ENCODE measurements at regions not wholly inside any gene's neighbourhood (a gene's known extent, or its start where the extent isn't known, plus 50 kb on each side); places are given as distances from the start of the nearest gene placed in this dataset.

DNA sequence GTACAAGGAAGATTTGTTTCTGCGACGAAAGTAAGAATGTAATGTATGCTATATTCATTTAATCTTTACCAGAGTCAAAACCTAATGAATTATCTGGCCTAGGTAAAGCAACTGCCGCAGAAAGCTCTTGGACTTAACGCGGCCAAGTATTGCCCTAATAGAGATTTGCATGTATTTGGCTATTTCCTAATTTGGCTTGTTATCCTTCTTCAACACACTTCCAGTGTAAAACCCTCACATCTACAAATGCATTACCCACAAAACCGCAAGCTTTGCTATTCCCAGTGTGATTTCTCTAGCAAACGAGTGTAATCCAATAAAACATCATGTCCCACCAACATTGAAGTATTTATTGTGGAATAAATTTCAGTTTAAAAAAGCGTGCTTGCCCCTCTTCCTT is 123.8 kb upstream of the LMO4 start:
- DNase-seq (no peak), ATAC-seq (no peak)
- H3K4me3 ChIP-seq, result no peak overlapping the region
- no peak overlapping the region for H3K27ac ChIP-seq
- intact Hi-C loops (cut with DNase I; ENCODE audit: low total_unique reads) (no loop called here), in situ Hi-C loops (cut with MboI; ENCODE audit: low sequenced_read_pairs in 4 of 4) (no loop called here)
- TF ChIP-seq, protein P1, sequence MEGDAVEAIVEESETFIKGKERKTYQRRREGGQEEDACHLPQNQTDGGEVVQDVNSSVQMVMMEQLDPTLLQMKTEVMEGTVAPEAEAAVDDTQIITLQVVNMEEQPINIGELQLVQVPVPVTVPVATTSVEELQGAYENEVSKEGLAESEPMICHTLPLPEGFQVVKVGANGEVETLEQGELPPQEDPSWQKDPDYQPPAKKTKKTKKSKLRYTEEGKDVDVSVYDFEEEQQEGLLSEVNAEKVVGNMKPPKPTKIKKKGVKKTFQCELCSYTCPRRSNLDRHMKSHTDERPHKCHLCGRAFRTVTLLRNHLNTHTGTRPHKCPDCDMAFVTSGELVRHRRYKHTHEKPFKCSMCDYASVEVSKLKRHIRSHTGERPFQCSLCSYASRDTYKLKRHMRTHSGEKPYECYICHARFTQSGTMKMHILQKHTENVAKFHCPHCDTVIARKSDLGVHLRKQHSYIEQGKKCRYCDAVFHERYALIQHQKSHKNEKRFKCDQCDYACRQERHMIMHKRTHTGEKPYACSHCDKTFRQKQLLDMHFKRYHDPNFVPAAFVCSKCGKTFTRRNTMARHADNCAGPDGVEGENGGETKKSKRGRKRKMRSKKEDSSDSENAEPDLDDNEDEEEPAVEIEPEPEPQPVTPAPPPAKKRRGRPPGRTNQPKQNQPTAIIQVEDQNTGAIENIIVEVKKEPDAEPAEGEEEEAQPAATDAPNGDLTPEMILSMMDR (IDR thresholded peaks at IDR 0.05 in 4 of 5, conservative IDR thresholded peaks at IDR 0.05 in 1 of 5), result no peak
- TF ChIP-seq POLR2A (IDR thresholded peaks at IDR 0.05), result no peak
- H3K27me3 ChIP-seq, result no peaks in the 10 kb centered on the region
- no peaks in the 10 kb centered on the region for H3K36me3 ChIP-seq
- H3K4me1 ChIP-seq, result no peaks in the 10 kb centered on the region
- H3K9me3 ChIP-seq, result no peaks in the 10 kb centered on the region

DNA sequence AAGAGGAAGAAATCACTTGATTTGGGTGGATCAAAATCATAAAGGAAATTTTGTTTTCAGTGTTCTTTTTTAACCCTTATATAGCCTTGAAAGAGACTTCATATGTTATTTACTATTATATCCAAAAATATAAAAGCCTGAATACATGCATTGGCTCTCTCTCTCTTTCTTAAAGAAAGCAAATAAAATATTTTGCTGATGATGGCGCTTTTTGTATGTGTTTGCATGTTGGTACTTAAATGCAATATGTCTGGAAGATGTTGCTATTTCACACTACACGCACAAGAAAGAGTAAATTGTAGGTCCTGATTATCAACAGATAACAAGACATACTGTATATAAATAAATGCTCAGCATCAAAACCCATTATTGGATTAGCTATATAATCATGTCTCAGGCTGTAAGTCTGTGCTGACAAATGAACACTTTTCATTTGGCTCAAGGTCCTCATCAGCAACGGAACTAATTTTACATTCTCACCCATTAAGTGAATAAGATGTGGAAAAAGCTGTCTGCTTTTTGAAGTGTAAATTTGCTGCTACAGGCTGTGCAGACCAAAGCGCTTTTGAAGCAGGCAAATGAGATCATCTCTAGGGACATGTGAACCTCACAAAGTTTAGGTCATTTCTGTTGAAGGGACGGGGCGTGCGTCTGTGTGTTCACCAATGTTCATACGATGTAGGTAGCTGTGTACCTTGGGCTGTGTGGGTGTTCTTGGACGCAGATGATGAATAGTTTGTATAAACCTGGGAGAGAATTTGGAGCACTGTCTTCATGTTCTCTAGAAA is 122.4 kb upstream of the LMO4 start:
- no peaks in the 10 kb centered on the region for H3K27me3 ChIP-seq
- H3K4me1 ChIP-seq, result no peaks in the 10 kb centered on the region
- H3K36me3 ChIP-seq, result no peaks in the 10 kb centered on the region
- H3K27ac ChIP-seq, result no peak overlapping the region
- H3K4me3 ChIP-seq, result no peak overlapping the region
- DNase-seq, result no peak
- TF ChIP-seq POLR2A (IDR thresholded peaks at IDR 0.05), result no peak
- TF ChIP-seq, protein P1 (IDR thresholded peaks at IDR 0.05 in 4 of 5, conservative IDR thresholded peaks at IDR 0.05 in 1 of 5), result no peak
- ATAC-seq, result no peak
- no peaks in the 10 kb centered on the region for H3K9me3 ChIP-seq
- in situ Hi-C loops (cut with MboI; ENCODE audit: low sequenced_read_pairs in 4 of 4), result no loop called here
- intact Hi-C loops (cut with DNase I; ENCODE audit: low total_unique reads), result no loop called here

DNA sequence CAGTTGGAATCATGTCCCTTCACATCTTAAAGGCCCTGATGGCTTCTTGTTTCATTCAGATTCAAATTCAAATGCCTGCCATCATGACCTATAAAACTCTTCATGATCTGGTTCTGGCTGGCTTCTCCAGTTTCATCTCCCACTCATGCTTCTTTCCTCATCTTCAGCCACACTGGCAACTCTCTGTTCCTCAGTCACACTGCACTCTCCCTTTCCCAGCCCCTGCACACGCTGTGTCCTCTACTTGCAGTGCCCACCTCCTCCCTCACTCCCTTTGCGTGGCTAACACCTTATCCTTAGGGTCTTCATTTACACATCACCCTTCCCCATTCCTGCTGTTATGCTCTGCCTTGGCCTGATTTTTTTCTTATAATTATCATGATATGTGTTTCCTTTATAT is 120.6 kb upstream of the LMO4 start:
- in situ Hi-C loops (cut with MboI; ENCODE audit: low sequenced_read_pairs in 4 of 4) (no loop called here), intact Hi-C loops (cut with DNase I; ENCODE audit: low total_unique reads) (no loop called here)
- ATAC-seq (no peak), DNase-seq (no peak)
- Histone ChIP-seq H3K27ac (no peak overlapping the region), H3K4me3 (no peak overlapping the region), H3K36me3 (no peaks in the 10 kb centered on the region), H3K27me3 (no peaks in the 10 kb centered on the region), H3K9me3 (no peaks in the 10 kb centered on the region), H3K4me1 (no peaks in the 10 kb centered on the region)
- TF ChIP-seq POLR2A (IDR thresholded peaks at IDR 0.05), result no peak
- TF ChIP-seq, protein P1 (IDR thresholded peaks at IDR 0.05 in 4 of 5, conservative IDR thresholded peaks at IDR 0.05 in 1 of 5), result no peak

DNA sequence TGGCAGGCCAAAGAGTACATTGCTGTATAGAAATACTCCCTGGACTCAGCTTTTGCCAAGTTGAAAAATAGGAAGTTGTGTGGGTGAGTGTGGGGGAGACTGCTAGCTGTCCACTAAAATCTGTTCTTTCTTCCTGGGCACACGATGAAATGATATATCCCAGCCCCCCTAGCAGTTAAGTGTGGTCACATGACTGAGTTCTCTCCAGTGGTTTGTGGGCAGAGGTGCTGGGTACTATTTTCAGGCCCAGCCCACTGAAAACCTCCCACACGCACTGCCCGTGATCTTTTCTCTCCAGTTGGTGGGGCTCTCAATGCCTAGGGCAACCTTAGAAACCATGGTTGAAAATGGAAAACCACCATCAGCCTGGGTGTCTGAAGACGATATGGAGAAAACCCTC is 119.7 kb upstream of the LMO4 start:
- DNase-seq (no peak), ATAC-seq (no peak)
- H3K27ac ChIP-seq, result no peak overlapping the region
- no peaks in the 10 kb centered on the region for H3K27me3 ChIP-seq
- no peaks in the 10 kb centered on the region for H3K4me1 ChIP-seq
- intact Hi-C loops (cut with DNase I; ENCODE audit: low total_unique reads) (no loop called here), in situ Hi-C loops (cut with MboI; ENCODE audit: low sequenced_read_pairs in 4 of 4) (no loop called here)
- H3K9me3 ChIP-seq, result no peaks in the 10 kb centered on the region
- no peak for TF ChIP-seq POLR2A (IDR thresholded peaks at IDR 0.05)
- TF ChIP-seq, protein P1 (IDR thresholded peaks at IDR 0.05 in 4 of 5, conservative IDR thresholded peaks at IDR 0.05 in 1 of 5), result no peak
- H3K4me3 ChIP-seq, result no peak overlapping the region
- no peaks in the 10 kb centered on the region for H3K36me3 ChIP-seq

DNA sequence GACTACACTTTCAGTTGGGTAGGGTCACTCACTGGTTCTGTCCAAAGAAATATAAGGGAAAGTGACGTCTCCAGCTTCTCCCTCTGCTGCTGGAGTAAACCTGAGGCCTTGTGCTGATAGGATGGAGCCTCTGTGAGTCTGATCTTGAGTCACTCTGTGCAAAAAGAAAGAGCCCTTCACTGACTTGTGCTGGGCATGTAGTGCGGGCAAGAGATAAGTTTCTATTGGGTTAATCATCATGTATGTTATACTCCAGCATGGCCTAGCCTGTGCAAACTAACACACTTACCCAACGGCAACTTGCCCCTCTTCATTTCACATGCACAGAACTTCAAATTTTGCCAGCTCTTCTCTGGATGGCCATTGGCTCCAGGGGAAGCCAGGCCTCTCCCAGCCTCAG is 118.5 kb upstream of the LMO4 start:
- DNase-seq (no peak), ATAC-seq (no peak)
- Histone ChIP-seq H3K4me1 (no peaks in the 10 kb centered on the region), H3K27ac (no peak overlapping the region), H3K9me3 (no peaks in the 10 kb centered on the region), H3K36me3 (no peaks in the 10 kb centered on the region), H3K27me3 (no peaks in the 10 kb centered on the region), H3K4me3 (no peak overlapping the region)
- TF ChIP-seq, protein P1 (IDR thresholded peaks at IDR 0.05 in 4 of 5, conservative IDR thresholded peaks at IDR 0.05 in 1 of 5), result no peak
- no peak for TF ChIP-seq POLR2A (IDR thresholded peaks at IDR 0.05)
- intact Hi-C loops (cut with DNase I; ENCODE audit: low total_unique reads), result no loop called here
- in situ Hi-C loops (cut with MboI; ENCODE audit: low sequenced_read_pairs in 4 of 4), result no loop called here
